ENCODE measurements at regions not wholly inside any gene's neighbourhood (a gene's known extent, or its start where the extent isn't known, plus 50 kb on each side); places are given as distances from the start of the nearest gene placed in this dataset.

DNA sequence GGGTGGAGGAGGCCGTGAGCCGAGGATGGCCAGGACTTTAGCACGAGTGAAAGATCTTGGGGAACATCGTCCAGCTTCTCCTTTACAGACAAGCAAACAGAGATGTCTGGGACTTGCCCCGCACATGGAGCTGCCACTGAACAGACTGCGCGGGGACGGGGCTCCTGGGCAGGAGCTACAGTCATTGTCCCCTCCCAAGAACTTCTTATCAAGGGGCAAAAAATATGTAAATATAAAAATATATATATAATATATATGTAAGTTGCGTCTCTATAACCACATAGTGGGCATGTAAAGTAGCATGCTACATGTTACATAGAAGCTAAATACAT lies 245.0 kb upstream of the SALL3 start:
- Histone ChIP-seq H3K4me3 (no peak overlapping the region), H3K36me3 (ENCODE audit: low read depth, missing control alignments) (no peaks in the 10 kb centered on the region), H3K27me3 (no peaks in the 10 kb centered on the region), H3K9me3 (no peaks in the 10 kb centered on the region), H3K27ac (no peak overlapping the region), H3K4me1 (no peaks in the 10 kb centered on the region)
- no peak for TF ChIP-seq CTCF (IDR thresholded peaks at IDR 0.05)
- TF ChIP-seq POLR2A (IDR thresholded peaks at IDR 0.05), result no peak
- WGBS, 2 donors, result 82 to 83% methylated on average over 9 of the region's 9 CpGs
- DNase-seq, result no peak
- intact Hi-C loops (cut with DNase I; ENCODE audit: low total_unique reads), result no loop called here

GRCh38 chr18:78735131-78736014 lies 244.2 kb upstream of the SALL3 start:
- Histone ChIP-seq H3K4me3 (no peak overlapping the region), H3K9me3 (no peaks in the 10 kb centered on the region), H3K36me3 (ENCODE audit: low read depth, missing control alignments) (no peaks in the 10 kb centered on the region), H3K27ac (no peak overlapping the region), H3K4me1 (no peaks in the 10 kb centered on the region), H3K27me3 (no peaks in the 10 kb centered on the region)
- no peak for DNase-seq
- TF ChIP-seq POLR2A (IDR thresholded peaks at IDR 0.05) (no peak), CTCF (IDR thresholded peaks at IDR 0.05) (no peak)
- 90 to 94% methylated on average over 29 to 48 of the region's 48 CpGs for whole genome bisulfite sequencing, 2 donors
- intact Hi-C loops (cut with DNase I; ENCODE audit: low total_unique reads), result no loop called here

- intact Hi-C loops (cut with DNase I; ENCODE audit: low total_unique reads), result no loop called here
- no peak for TF ChIP-seq POLR2A (IDR thresholded peaks at IDR 0.05)
- no peak for TF ChIP-seq CTCF (IDR thresholded peaks at IDR 0.05)
- no peaks in the 10 kb centered on the region for H3K36me3 ChIP-seq (ENCODE audit: low read depth, missing control alignments)
- DNase-seq, result no peak
- H3K9me3 ChIP-seq, result no peaks in the 10 kb centered on the region
- 77 to 92% methylated on average over 33 of the region's 33 CpGs for WGBS, 2 donors
- H3K4me1 ChIP-seq, result no peaks in the 10 kb centered on the region
- H3K27ac ChIP-seq, result no peak overlapping the region
- H3K27me3 ChIP-seq, result no peaks in the 10 kb centered on the region
- H3K4me3 ChIP-seq, result no peak overlapping the region
Measured at GRCh38 chr18:78736015-78736690, 243.5 kb upstream of the SALL3 start.

DNA sequence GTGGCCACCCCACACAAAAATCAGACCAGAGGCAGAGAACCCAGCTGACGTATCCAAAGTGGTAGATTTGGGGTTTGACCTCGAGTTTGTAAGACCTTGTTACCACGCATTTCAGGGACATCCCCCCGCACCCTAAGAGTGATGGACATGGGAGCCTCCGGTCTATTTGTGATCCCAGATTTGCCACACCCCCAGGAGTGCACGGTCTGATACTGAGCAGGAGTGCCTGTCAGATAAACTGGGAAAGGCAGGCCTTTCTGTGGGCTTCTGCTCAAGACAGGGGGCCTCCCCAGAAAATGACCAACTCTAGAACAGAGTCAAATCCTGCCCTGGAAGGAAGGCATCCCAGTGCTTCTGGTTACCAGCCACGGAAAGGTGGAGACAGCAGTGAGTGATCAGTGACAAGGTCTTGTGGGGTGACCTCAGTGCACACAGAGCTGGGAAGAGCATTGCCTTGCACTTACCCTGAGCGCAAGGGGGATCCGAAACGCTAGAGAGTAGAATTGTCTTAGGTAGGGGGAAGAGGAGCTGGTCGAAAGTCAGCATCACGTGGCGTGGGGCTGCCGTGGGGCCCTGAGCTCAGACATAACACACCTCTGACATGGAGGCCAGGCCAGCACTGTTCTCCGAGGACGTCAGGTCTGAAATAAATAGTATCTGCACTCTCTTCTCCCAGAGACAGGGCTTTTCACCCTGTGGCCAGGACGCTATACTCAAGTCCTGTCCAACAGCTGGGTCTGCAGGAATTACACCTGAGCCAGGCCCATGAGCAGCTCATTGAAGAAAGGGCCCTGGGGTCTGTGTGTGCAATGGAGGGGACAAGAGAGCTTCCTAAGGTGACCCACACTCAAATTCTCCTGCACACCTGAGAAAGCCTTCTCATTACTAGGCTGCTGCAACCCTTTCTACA lies 242.4 kb upstream of the SALL3 start:
- intact Hi-C loops (cut with DNase I; ENCODE audit: low total_unique reads), result no loop called here
- H3K9me3 ChIP-seq, result no peaks in the 10 kb centered on the region
- no peak for DNase-seq
- no peaks in the 10 kb centered on the region for H3K4me1 ChIP-seq
- no peaks in the 10 kb centered on the region for H3K27me3 ChIP-seq
- H3K4me3 ChIP-seq, result no peak overlapping the region
- no peaks in the 10 kb centered on the region for H3K36me3 ChIP-seq (ENCODE audit: low read depth, missing control alignments)
- WGBS, 2 donors, result 84 to 86% methylated on average over 16 to 17 of the region's 17 CpGs
- H3K27ac ChIP-seq, result no peak overlapping the region
- TF ChIP-seq POLR2A (IDR thresholded peaks at IDR 0.05), result no peak
- TF ChIP-seq CTCF (IDR thresholded peaks at IDR 0.05), result no peak
